ENCODE measurements at regions not wholly inside any gene's neighbourhood (a gene's known extent, or its start where the extent isn't known, plus 50 kb on each side); places are given as distances from the start of the nearest gene placed in this dataset.

DNA sequence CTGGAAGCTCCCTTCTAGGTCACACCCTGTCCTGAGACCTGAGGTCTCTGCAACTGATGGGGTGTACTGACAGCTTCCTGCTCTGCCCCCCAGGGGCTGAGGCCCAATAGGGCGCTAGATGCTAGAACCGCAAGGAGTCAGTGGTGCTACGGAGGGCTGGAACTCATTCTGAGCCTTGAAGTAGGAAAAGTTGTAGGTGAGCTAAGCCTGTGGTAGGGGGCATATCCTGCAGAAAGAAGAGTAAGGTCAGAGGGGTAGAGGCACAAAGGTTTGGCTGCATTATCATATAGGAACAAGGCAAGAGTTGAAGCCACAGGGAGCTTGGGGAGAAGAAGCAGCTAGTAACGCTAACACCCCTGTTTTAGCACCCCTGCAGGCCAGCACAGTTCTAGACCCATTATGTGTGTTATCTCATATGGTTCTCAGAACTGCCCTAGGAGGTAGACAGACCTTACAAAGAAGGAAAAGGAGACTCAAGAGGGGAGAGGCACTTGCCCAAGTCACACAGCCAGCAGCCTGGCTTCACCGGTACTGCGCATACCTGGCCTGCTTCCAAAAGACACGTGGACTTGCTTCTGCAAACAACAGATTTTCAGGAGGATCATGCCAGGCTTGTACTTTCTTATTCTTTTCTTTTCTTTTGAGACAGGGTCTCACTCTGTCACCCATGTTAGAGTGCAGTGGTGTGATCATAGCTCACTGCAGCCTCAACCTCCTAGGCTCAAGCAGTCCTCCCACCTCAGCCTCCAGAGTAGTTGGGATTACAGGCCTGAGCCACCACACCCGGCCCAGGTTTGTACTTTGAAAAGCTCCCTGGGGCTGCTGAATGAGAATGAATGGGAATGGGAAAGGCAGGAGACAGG, 156.1 kb downstream of the MRPL14 start (continued):
- TF ChIP-seq, protein P1, sequence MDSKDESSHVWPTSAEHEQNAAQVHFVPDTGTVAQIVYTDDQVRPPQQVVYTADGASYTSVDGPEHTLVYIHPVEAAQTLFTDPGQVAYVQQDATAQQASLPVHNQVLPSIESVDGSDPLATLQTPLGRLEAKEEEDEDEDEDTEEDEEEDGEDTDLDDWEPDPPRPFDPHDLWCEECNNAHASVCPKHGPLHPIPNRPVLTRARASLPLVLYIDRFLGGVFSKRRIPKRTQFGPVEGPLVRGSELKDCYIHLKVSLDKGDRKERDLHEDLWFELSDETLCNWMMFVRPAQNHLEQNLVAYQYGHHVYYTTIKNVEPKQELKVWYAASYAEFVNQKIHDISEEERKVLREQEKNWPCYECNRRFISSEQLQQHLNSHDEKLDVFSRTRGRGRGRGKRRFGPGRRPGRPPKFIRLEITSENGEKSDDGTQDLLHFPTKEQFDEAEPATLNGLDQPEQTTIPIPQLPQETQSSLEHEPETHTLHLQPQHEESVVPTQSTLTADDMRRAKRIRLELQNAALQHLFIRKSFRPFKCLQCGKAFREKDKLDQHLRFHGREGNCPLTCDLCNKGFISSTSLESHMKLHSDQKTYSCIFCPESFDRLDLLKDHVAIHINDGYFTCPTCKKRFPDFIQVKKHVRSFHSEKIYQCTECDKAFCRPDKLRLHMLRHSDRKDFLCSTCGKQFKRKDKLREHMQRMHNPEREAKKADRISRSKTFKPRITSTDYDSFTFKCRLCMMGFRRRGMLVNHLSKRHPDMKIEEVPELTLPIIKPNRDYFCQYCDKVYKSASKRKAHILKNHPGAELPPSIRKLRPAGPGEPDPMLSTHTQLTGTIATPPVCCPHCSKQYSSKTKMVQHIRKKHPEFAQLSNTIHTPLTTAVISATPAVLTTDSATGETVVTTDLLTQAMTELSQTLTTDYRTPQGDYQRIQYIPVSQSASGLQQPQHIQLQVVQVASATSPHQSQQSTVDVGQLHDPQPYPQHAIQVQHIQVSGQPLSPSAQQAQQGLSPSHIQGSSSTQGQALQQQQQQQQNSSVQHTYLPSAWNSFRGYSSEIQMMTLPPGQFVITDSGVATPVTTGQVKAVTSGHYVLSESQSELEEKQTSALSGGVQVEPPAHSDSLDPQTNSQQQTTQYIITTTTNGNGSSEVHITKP (IDR thresholded peaks at IDR 0.05; ENCODE audit: partially characterized antibody): peak; percentile 78
- TF ChIP-seq PCBP2 (IDR thresholded peaks at IDR 0.05; ENCODE audit: low read depth, low read length, poor library complexity, severe bottlenecking): no peak
- no peak for TF ChIP-seq SREBF1 (IDR thresholded peaks at IDR 0.05; ENCODE audit: borderline replicate concordance, low read depth, low read length)
- TF ChIP-seq, protein P2, sequence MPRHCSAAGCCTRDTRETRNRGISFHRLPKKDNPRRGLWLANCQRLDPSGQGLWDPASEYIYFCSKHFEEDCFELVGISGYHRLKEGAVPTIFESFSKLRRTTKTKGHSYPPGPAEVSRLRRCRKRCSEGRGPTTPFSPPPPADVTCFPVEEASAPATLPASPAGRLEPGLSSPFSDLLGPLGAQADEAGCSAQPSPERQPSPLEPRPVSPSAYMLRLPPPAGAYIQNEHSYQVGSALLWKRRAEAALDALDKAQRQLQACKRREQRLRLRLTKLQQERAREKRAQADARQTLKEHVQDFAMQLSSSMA (CRISPR knock-in tag; IDR thresholded peaks at IDR 0.05): no peak
- TF ChIP-seq TOE1 (IDR thresholded peaks at IDR 0.05; ENCODE audit: borderline replicate concordance): no peak
- no peak for TF ChIP-seq TOE1 (CRISPR knock-in tag; IDR thresholded peaks at IDR 0.05; ENCODE audit: borderline replicate concordance, low read depth)
- no peak for TF ChIP-seq FOXP4 (CRISPR knock-in tag; IDR thresholded peaks at IDR 0.05; ENCODE audit: borderline replicate concordance)
- TF ChIP-seq ZNF217 (CRISPR knock-in tag; IDR thresholded peaks at IDR 0.05): no peak
- no peak for TF ChIP-seq ETS2 (tag; IDR thresholded peaks at IDR 0.05; ENCODE audit: borderline replicate concordance, poor library complexity, severe bottlenecking)
- no peak for TF ChIP-seq NCOA1 (IDR thresholded peaks at IDR 0.05; ENCODE audit: low read depth)
- no peak for TF ChIP-seq KLF1 (tag; IDR thresholded peaks at IDR 0.05)
- no peak for TF ChIP-seq HES1 (IDR thresholded peaks at IDR 0.05; ENCODE audit: low read depth)
- no peak for TF ChIP-seq ZFP30 (CRISPR knock-in tag; IDR thresholded peaks at IDR 0.05; ENCODE audit: borderline replicate concordance)
- TF ChIP-seq ZBTB1 (CRISPR knock-in tag; IDR thresholded peaks at IDR 0.05; ENCODE audit: borderline replicate concordance, low read depth): peak; percentile 41; the same call in 1 of the 2 replicates
- TF ChIP-seq, protein P3, sequence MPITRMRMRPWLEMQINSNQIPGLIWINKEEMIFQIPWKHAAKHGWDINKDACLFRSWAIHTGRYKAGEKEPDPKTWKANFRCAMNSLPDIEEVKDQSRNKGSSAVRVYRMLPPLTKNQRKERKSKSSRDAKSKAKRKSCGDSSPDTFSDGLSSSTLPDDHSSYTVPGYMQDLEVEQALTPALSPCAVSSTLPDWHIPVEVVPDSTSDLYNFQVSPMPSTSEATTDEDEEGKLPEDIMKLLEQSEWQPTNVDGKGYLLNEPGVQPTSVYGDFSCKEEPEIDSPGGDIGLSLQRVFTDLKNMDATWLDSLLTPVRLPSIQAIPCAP (CRISPR knock-in tag; IDR thresholded peaks at IDR 0.05; ENCODE audit: borderline replicate concordance): no peak
- TF ChIP-seq CREB5 (CRISPR knock-in tag; IDR thresholded peaks at IDR 0.05): no peak

All from K562 (cell line).